ENCODE measurements at regions not wholly inside any gene's neighbourhood (a gene's known extent, or its start where the extent isn't known, plus 50 kb on each side); places are given as distances from the start of the nearest gene placed in this dataset.

DNA sequence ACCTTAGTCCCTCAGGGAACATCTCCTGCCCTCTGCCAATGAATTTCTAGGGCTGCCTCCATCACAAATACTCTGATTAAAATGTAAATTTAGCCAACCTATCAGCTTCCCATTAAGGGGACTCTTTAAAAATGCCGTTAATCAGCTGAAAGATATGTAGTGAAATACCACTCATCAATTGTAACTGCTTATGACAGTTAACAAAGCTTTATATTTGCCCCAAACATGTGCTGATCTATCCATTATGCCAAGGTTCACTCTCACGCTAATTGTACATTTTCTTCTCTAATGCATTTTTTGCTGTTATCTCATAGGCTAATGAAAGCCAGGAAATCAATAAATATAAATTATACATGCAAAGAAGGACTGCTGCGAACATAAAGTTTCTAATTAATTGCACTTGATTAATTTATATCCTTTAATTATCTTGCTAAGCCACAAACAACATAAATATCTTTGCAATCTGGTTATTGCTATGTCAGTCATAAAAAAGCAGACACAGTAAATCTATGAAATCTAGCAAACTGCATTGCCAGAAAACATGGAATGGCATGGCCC is 601.4 kb upstream of the SALL1 start:
- TF ChIP-seq POLR2A (IDR thresholded peaks at IDR 0.05), result no peak
- TF ChIP-seq, protein P1, sequence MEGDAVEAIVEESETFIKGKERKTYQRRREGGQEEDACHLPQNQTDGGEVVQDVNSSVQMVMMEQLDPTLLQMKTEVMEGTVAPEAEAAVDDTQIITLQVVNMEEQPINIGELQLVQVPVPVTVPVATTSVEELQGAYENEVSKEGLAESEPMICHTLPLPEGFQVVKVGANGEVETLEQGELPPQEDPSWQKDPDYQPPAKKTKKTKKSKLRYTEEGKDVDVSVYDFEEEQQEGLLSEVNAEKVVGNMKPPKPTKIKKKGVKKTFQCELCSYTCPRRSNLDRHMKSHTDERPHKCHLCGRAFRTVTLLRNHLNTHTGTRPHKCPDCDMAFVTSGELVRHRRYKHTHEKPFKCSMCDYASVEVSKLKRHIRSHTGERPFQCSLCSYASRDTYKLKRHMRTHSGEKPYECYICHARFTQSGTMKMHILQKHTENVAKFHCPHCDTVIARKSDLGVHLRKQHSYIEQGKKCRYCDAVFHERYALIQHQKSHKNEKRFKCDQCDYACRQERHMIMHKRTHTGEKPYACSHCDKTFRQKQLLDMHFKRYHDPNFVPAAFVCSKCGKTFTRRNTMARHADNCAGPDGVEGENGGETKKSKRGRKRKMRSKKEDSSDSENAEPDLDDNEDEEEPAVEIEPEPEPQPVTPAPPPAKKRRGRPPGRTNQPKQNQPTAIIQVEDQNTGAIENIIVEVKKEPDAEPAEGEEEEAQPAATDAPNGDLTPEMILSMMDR (IDR thresholded peaks at IDR 0.05 in 8 of 11, conservative IDR thresholded peaks at IDR 0.05 in 3 of 11), result no peak
